HK-2 (cell line): ENCODE measurements at regions not wholly inside any gene's neighbourhood (a gene's known extent, or its start where the extent isn't known, plus 50 kb on each side); places are given as distances from the start of the nearest gene placed in this dataset.
"Not testable (repeated sequence)": the region's sequence is repeated elsewhere in the genome, so short reads cannot be mapped to it uniquely, and the experiment has no call there.

Experiments used
- DNase-seq: peaks from one replicate; pipeline ENCODE4 v3.0.0-alpha.2; 2018; ENCODE audit not compliant: unreplicated experiment

- DNase-seq = not testable (repeated sequence)
Observed at GRCh38 chr5:2151301-2151888, 268.7 kb upstream of the IRX4 start.

GRCh38 chr5:2149195-2149539, 266.4 kb upstream of the IRX4 start:
- peak; percentile 37 for DNase-seq

DNA sequence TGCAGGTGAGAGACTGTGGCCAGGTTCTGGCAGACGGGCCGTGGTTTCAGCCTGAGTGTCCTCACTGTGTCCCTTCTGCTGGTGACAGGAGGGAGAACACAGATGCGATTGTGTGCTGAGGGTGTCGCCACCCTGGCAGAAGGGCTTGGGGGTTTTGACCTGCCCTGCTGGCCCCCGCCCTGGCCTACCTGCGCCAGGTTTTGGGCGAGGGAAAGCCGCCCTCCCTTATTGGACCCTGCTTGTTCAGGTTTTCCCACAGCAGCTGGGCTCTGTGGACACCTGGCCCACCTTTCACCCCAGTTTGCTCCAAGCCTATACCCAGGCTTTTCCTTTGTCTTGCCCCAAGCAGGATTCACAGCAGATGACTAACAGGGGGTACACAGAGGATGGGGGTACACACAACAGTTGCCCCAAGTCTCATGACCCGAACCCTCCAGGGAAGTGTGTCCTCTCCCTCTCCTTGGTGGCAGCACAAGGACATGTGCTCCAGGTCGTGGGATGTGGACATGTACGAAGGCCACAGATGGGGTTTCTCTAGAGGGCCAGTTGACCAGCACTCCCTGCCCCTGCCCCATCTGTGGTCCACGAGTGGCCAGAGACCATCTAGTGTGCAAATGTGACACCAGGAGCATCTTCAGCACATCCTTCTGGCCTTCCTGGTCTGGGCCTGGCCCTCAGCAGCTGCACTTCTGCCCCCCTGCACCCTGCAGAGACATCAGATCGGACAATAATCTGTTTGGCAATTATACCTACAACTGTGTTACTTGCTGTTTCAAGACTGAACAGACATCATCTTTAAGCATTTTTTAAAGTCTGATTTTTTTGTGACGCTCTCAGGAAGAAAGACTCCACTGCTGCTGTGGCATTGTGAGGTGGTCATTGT, 265.8 kb upstream of the IRX4 start:
- DNase-seq = no peak

DNA sequence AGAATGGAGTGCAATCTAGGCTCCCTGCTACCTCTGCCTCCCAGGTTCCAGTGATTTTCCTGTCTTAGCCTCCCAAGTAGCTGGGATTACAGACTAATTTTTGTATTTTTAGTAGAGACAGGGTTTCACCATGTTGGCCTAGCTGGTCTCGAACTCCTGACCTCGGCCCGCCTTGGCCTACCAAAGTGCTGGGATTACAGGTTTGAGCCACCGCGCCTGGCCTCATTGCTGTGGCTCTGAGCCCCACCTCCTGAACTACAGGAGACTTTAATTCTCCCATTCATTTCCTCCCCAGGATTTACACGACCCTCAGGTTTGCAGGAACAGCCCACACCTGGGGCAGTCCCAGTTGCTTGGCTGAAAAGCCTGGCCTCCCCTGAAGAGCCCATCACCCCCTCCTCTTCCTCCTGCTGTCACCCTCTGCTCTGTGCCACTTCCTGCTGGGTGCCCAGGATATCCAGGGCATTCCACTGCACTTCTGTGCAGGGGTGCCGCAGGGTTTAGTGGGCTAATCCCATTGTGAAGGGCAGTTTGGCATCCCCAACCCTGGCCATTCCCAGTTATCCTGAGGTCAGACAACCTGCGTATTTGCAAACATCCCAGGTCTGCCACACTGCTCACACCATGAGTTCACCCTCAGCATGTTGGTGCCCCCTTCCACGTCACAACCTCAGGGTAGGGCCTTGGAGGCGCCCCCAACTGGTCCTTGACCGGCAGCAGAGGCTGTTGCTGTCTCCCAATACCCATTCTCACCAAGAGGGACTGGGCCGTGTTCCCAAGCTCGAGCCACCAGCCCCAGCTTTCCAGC, 265.0 kb upstream of the IRX4 start:
- DNase-seq = no peak

DNA sequence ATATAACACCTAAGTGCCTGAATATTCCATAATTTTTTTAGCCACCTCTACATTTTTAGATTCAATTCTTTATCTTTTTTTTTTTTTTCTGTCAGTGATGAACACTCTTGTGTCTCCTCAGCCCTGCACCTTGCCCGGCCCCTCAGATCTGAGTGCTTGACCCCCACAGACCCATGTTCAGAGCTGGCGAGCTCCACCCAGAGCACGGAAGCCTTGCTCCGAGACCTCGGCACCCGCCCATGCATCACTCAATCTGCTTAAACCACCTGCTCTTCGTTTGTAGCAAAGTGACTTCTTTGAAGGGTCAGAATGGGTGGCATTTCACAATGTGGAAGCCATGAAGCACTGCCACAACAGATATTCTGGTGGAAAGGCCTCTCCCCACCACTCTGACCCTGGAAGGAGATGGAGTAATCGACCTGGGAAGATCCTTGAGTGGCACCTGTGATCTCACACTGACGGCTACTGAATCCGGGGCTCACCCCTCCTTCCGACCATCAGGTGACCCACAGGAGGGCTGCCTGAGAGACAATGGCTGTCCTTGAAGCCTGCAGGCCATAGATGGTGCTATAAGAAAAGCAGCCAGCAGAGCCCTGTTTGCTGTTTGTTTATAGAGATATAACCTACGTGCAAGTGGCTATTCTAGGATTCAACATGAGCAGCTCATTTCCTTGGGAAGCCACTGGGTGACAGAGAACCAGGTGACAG, 261.1 kb upstream of the IRX4 start:
- no peak for DNase-seq

DNA sequence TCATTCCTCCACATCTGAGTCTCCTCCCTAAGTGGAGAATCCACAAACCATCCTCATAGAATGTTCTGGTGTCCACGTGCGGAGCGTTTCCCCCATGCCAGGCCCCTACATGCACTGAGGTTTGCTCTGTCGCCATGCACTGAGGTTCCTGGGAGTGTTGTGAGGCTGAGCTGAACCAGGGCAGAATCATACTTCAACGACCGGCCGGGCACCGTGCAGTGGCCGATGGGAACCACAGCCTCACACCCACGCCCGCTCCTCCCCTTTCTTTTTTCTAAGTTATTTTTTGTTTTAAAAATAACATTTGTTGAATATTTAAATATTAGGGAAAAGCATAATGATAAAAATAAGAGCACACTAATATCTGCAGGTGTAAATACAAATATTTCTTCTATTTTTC, 260.4 kb upstream of the IRX4 start:
- DNase-seq = no peak

- no peak for DNase-seq
Observed at GRCh38 chr5:2142456-2142954, 259.8 kb upstream of the IRX4 start.

DNA sequence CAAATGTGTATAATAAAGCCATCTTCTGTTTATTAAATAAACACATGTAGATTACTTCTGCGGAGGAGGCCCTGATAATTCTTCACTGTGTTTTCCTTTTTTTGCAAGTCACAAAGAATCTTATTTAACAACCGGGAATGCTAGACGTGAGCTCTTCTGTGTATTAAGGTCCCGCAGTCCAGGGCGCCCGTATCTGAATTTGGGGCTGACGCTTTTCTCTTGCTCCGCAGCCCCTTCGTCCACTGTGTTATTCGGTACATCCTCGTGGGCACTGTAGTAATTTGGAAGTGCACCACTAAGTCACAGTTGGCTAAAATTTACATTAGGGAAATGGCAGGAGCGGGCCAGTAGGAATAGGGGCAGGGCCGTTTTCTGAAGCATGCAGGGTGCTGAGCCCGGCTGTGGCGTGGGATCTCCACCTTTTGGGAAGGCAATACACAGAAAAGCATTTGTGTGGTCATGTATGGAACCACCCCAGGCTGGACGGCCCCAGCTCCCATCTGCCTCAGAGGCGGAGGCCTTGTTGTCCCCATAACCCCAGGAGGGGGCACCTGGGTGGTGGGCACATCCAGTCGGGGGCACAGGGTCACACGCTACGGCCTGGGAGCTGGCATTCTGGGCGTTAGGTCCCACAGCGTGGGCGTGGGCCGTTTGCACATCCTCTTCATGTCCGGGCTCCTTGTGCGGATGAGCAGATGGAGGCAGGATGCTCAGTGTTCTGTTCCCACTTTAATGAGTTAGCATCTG, 258.7 kb upstream of the IRX4 start:
- DNase-seq = no peak

DNA sequence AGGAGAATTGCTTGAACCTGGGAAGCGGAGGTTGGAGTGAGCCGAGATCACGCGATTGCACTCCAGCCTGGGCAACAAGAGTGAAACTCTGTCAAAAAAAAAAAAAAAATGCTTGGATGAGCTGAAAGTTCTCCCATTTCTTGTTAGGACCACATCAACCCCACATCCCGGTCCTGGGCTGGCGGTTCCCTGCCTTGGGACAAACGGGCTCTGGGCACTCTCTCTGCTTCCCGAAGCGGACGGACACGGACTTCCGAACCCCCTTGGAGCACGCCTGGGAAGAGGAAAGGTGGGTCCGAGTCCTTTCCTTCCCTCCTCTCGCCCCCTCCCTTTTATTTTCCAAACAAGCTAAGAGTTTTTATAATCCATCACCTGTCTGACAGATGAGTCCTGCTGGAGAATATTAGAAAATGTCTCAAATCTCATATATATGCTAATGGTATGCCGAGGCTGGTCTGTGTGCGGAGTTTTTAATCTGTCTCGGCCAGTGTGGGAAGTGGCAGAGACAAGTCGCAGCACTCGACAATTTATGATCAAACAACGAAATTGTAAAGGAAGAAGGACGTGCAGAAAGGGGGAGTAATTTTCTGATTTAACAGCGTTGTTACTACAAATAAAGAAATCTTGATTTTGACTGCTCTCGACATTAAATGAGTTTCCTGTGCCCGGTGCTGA, 257.9 kb upstream of the IRX4 start:
- DNase-seq = no peak

DNA sequence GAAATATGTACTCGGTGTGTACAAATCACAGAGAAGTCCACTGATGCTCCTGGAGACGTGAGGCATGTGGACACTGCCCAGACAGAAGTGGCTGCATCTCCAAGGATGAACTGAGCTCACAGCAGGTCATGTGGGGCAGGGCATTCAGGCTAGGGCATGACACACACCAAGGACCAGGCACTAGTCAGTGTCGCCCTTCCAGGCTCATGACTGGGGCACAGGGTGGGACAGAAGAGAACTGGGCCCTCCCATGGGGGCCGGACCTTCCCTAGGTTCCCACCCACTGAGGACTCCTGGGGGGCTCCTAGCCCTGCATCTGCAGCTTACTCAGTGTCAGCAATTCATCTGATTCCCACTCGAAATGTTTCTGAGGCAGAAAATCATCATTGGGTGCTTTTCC, 256.8 kb upstream of the IRX4 start:
- DNase-seq = no peak

DNA sequence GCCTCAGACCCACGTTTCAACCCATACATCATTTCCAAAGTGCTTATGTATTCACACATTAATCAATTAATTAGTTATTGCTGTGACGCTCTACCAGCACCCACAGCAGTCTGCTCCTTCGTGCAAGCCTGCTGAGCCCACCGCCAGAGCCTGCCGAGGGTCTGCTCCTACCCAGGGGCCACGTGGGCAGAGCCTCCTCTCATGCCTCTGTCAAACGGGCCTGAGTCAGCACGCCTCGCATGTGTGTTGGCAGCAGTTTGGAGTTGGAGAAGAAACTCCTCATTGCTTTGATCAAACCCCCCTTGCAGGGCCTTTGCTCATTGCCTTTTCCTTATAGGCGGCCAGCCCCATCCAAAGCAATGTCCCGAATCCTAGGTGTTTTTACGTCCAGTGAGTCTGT, 256.2 kb upstream of the IRX4 start:
- no peak for DNase-seq

GRCh38 chr5:2137444-2138050, 254.8 kb upstream of the IRX4 start:
- no peak for DNase-seq

DNA sequence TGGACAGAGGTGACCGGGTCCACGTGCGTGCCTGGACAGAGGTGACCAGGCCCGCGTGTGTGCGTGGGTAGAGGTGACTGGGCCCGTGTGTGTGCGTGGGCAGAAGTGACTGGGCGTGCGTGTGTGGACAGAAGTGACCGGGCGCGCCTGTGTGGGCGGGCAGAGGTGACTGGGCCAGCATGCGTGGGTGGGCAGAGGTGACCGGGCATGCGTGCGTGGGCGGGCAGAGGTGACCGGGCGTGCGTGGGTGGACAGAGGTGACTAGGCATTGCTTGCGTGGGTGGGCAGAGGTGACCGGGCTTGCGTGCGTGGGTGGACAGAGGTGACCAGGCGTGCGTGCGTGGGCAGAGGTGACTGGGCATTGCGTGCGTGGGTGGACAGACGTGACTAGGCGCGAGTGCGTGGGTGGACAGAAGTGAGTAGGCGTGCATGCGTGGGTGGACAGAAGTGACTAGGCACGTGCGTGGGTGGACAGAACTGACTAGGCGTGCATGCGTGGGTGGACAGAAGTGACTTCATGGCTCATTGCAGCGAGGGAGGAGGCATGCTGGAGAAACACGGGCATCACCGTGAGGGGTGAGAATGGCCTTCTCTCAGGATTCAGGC, 254.1 kb upstream of the IRX4 start:
- no peak for DNase-seq

- no peak for DNase-seq
Observed at GRCh38 chr5:2135833-2136232, 253.1 kb upstream of the IRX4 start.

DNA sequence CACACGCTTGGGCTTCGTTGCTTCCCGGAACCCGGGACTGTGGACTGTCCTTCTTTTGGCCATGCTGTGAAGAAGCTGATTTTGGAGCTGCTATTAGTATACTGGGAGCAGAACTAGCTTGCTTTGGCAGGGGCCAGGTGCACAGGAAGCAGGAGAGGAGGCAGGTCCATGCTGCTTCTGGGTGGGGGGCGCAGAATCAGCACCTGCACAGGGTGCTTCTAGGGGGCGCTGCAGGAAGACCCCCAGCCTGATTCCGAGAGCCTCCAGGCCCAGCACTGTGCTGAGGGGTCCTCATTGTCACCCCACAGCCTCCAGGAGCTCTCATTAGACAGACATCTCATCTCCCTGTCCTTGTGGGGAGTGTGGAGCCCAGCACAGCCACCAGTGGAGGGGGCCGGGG, 252.6 kb upstream of the IRX4 start:
- DNase-seq = no peak

- no peak for DNase-seq
Observed at GRCh38 chr5:2134543-2135292, 252.0 kb upstream of the IRX4 start.

DNA sequence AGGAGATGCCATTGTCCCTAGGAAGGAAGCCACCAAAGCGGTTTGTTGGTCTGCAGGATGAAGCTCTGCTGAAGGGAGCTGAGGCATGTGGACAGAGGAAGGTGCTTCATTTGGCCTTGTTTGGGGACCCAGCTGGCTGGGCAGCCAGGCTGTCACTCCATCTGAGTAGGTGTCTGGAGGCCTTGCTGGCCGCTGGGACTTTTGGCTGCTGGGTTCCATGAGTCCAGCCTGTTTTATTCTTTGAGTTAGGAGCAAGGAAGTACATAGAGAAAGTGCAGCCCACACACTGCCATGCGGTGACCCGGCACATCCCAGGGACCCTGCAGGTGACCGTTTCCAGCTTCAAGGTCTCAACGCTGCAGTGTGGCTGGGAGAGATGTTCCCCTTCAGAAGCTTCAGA, 251.2 kb upstream of the IRX4 start:
- no peak for DNase-seq

DNA sequence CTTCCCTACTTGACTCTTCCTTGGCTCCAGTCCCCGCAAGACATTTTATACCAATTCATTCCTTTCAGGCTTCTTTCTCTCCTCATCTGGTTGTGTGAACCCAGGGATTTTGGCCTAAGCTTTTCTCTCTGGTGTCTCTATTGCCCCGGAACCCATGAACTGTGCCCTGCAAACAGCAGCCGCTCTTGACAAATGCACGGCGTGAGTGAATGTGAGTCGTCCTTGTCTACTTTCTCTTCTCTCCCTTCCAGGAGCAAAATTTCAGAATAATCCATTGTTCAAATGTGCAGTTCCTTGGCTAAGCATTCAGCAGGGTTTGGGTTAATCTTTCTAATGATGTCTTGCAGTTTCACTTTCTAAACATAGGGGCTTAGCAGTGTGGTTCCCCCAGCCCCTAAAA, 250.4 kb upstream of the IRX4 start:
- DNase-seq = no peak

DNA sequence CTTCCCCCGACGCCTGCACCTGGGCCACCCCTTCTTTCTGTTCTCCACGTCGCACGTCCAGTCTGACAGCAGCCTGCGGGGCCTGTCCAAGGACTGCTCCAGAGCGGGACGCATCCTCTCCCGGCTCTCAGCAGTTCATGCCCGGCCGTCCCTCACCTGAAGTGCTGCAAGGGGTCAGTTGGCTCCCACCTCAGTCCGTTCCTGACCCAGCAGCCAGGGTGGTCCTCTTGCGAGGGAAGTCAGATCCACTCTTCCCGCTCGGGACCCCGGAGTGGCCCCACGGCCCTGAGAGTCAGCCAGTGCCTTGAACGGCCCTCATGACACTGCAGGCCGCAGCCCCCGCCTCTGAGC, 249.7 kb upstream of the IRX4 start:
- no peak for DNase-seq
